ENCODE measurements at regions not wholly inside any gene's neighbourhood (a gene's known extent, or its start where the extent isn't known, plus 50 kb on each side); places are given as distances from the start of the nearest gene placed in this dataset.
"Not testable (repeated sequence)": the region's sequence is repeated elsewhere in the genome, so short reads cannot be mapped to it uniquely, and the experiment has no call there.

- Histone ChIP-seq H3K4me1 (ENCODE audit: control extremely low read depth in 1 of 4, control insufficient read depth in 4 of 4, insufficient read depth in 4 of 4, low read length in 3 of 4) (peaks cover 0 to 12% (median 0%) of the 10 kb centered on the region in 4 experiments), H3K27me3 (replicated peaks in 2 of 5; ENCODE audit: control insufficient read depth in 4 of 5, insufficient read depth in 5 of 5, low read length in 4 of 5) (no peaks in the 10 kb centered on the region), H3K27ac (ENCODE audit: insufficient read depth in 1 of 2, low read depth in 1 of 2, low read length in 2 of 2, poor library complexity in 1 of 2, severe bottlenecking in 2 of 2) (no peak overlapping the region), H3K36me3 (ENCODE audit: control insufficient read depth in 4 of 4, insufficient read depth in 4 of 4, low read length in 3 of 4) (no peaks in the 10 kb centered on the region), H3K4me3 (ENCODE audit: control insufficient read depth in 1 of 7, extremely low read depth in 1 of 7, insufficient read depth in 4 of 7, low read depth in 2 of 7, low read length in 6 of 7) (no peak overlapping the region), H3K9me3 (ENCODE audit: control extremely low read depth in 1 of 5, control insufficient read depth in 4 of 5, insufficient read depth in 2 of 5, low read depth in 1 of 5, low read length in 4 of 5) (no peaks in the 10 kb centered on the region)
- CTCF ChIA-PET, result interaction anchor here (1.1 kb wide), 1 partner anchor 9 kb away, joined by 3 read pairs; no protein-coding TSS in a partner anchor
- 100% methylated on average over 1 of the region's 5 CpGs for WGBS (ENCODE audit: insufficient coverage)
- POLR2A ChIA-PET, result no interaction called here
- DNase-seq, result no peak
Observed at GRCh38 chr2:48202863-48203642, 111.4 kb upstream of the FOXN2 start.

DNA sequence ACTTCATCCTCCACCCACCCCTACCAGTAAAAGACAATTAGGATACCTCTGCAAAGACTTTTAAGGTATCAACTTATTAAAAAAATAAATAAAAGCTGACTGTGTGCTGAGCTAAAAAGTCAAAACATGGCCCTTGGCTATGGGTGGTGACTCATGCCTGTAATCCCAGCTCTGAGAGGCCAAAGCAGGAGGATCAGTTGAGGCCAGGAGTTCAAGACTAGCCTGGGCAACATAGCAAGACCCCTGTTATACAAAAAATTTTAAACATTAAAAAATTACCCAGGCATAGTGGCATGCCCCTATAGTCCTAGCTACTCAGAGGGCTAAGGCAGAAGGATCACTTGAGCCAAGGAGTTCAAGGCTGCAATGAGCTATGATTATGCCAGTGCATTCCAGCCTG, 110.8 kb upstream of the FOXN2 start:
- ChIA-PET POLR2A (no interaction called here), CTCF (interaction anchor here (1.1 kb wide), 1 partner anchor 9 kb away, joined by 3 read pairs; no protein-coding TSS in a partner anchor)

GRCh38 chr2:48204750-48205136, 109.7 kb upstream of the FOXN2 start:
- ChIA-PET POLR2A (no interaction called here), CTCF (interaction anchor here (0.6 kb wide), 1 partner anchor 58 kb away, joined by 4 read pairs; no protein-coding TSS in a partner anchor)
- H3K4me1 ChIP-seq (ENCODE audit: control extremely low read depth in 1 of 4, control insufficient read depth in 4 of 4, insufficient read depth in 4 of 4, low read length in 3 of 4), result peaks cover 0 to 15% (median 0%) of the 10 kb centered on the region in 4 experiments
- H3K27ac ChIP-seq (ENCODE audit: insufficient read depth in 1 of 2, low read depth in 1 of 2, low read length in 2 of 2, poor library complexity in 1 of 2, severe bottlenecking in 2 of 2), result no peak overlapping the region
- no peaks in the 10 kb centered on the region for H3K36me3 ChIP-seq (ENCODE audit: control insufficient read depth in 4 of 4, insufficient read depth in 4 of 4, low read length in 3 of 4)
- no peak overlapping the region for H3K4me3 ChIP-seq (ENCODE audit: control insufficient read depth in 1 of 7, extremely low read depth in 1 of 7, insufficient read depth in 4 of 7, low read depth in 2 of 7, low read length in 6 of 7)
- H3K9me3 ChIP-seq (ENCODE audit: control extremely low read depth in 1 of 5, control insufficient read depth in 4 of 5, insufficient read depth in 2 of 5, low read depth in 1 of 5, low read length in 4 of 5), result no peaks in the 10 kb centered on the region
- 92% methylated on average over 2 of the region's 2 CpGs for WGBS (ENCODE audit: insufficient coverage)
- no peak for DNase-seq
- H3K27me3 ChIP-seq (replicated peaks in 2 of 5; ENCODE audit: control insufficient read depth in 4 of 5, insufficient read depth in 5 of 5, low read length in 4 of 5), result no peaks in the 10 kb centered on the region

More for the DNA sequence above, 110.8 kb upstream of the FOXN2 start:
- no peaks in the 10 kb centered on the region for H3K9me3 ChIP-seq (ENCODE audit: control extremely low read depth in 1 of 5, control insufficient read depth in 4 of 5, insufficient read depth in 2 of 5, low read depth in 1 of 5, low read length in 4 of 5)
- no peak overlapping the region for H3K4me3 ChIP-seq (ENCODE audit: control insufficient read depth in 1 of 7, extremely low read depth in 1 of 7, insufficient read depth in 4 of 7, low read depth in 2 of 7, low read length in 6 of 7)
- peaks cover 0 to 12% (median 0%) of the 10 kb centered on the region in 4 experiments for H3K4me1 ChIP-seq (ENCODE audit: control extremely low read depth in 1 of 4, control insufficient read depth in 4 of 4, insufficient read depth in 4 of 4, low read length in 3 of 4)
- H3K27ac ChIP-seq (ENCODE audit: insufficient read depth in 1 of 2, low read depth in 1 of 2, low read length in 2 of 2, poor library complexity in 1 of 2, severe bottlenecking in 2 of 2), result no peak overlapping the region
- no peaks in the 10 kb centered on the region for H3K36me3 ChIP-seq (ENCODE audit: control insufficient read depth in 4 of 4, insufficient read depth in 4 of 4, low read length in 3 of 4)
- H3K27me3 ChIP-seq (replicated peaks in 2 of 5; ENCODE audit: control insufficient read depth in 4 of 5, insufficient read depth in 5 of 5, low read length in 4 of 5), result no peaks in the 10 kb centered on the region
- DNase-seq, result no peak

DNA sequence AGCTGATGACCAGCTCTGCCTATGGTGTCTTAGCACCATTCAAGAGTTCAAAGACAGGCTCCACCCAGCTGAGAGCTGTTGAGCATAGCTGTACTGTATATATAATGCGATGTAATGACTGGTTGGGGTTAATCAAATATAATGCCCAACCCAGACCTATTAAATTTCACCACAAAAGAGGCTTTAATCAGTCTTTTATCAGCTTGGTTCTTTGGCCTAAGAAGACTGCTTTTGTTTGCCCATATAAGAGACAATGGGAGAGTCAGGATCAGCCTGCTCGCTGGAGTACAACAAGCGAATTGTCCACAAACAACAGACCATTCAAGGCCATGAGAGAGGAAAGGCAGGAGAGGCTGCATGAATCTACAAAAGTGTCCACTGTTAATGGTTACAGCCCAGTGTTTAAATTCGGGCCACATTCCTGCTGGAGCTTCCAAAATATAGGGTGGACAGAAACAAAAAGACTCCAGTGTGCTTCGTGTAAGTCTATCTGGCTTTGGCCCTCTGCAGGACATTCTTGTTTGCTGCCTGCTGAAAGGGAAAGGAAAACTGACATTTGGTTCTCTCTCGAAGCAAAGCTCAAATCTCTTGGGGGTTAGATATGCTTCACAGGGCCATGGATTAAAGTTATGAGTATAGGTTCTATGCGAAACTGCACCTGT, 109.2 kb upstream of the FOXN2 start:
- WGBS (ENCODE audit: insufficient coverage), result 81% methylated on average over 6 of the region's 7 CpGs
- ChIA-PET CTCF (interaction anchor here (0.6 kb wide), 1 partner anchor 59 kb away, joined by 4 read pairs; no protein-coding TSS in a partner anchor), POLR2A (no interaction called here)
- Histone ChIP-seq H3K27me3 (replicated peaks in 2 of 5; ENCODE audit: control insufficient read depth in 4 of 5, insufficient read depth in 5 of 5, low read length in 4 of 5) (no peaks in the 10 kb centered on the region), H3K36me3 (ENCODE audit: control insufficient read depth in 4 of 4, insufficient read depth in 4 of 4, low read length in 3 of 4) (no peaks in the 10 kb centered on the region), H3K9me3 (ENCODE audit: control extremely low read depth in 1 of 5, control insufficient read depth in 4 of 5, insufficient read depth in 2 of 5, low read depth in 1 of 5, low read length in 4 of 5) (no peaks in the 10 kb centered on the region), H3K4me1 (ENCODE audit: control extremely low read depth in 1 of 4, control insufficient read depth in 4 of 4, insufficient read depth in 4 of 4, low read length in 3 of 4) (peaks cover 0 to 15% (median 0%) of the 10 kb centered on the region in 4 experiments), H3K4me3 (ENCODE audit: control insufficient read depth in 1 of 7, extremely low read depth in 1 of 7, insufficient read depth in 4 of 7, low read depth in 2 of 7, low read length in 6 of 7) (no peak overlapping the region), H3K27ac (ENCODE audit: insufficient read depth in 1 of 2, low read depth in 1 of 2, low read length in 2 of 2, poor library complexity in 1 of 2, severe bottlenecking in 2 of 2) (no peak overlapping the region)
- peak in 1 of 3 donors; percentile 11 for DNase-seq

DNA sequence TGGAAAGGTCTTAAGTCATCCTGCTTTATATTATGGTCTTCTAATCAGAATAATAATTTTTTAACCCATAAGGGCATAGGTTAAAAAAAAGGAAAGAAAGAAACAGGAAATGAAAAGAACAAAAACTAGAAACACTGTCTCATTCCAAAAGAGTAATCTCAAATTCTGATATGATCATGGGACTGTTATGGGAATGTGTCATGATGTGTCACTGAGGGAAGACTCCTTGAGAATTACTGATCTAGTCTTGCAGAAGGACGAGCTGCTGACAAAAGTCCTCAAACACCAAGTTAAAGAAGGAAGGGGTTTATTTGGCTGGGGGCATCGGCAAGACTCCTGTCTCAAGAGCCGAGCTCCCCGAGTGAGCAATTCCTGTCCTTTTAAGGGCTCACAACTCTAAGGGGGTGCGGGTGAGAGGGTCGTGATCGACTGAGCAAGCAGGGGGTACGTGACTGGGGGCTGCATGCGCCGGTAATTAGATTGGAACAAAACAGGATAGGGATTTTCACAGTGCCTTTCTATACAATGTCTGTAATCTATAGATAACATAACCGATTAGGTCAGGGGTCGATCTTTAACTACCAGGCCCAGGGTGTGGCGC, 108.3 kb upstream of the FOXN2 start:
- peaks cover 0 to 15% (median 0%) of the 10 kb centered on the region in 4 experiments for H3K4me1 ChIP-seq (ENCODE audit: control extremely low read depth in 1 of 4, control insufficient read depth in 4 of 4, insufficient read depth in 4 of 4, low read length in 3 of 4)
- POLR2A ChIA-PET; CTCF ChIA-PET; DNase-seq; H3K4me3 ChIP-seq (ENCODE audit: control insufficient read depth in 1 of 7, extremely low read depth in 1 of 7, insufficient read depth in 4 of 7, low read depth in 2 of 7, low read length in 6 of 7); H3K27me3 ChIP-seq (replicated peaks in 2 of 5; ENCODE audit: control insufficient read depth in 4 of 5, insufficient read depth in 5 of 5, low read length in 4 of 5); H3K9me3 ChIP-seq (ENCODE audit: control extremely low read depth in 1 of 5, control insufficient read depth in 4 of 5, insufficient read depth in 2 of 5, low read depth in 1 of 5, low read length in 4 of 5); H3K36me3 ChIP-seq (ENCODE audit: control insufficient read depth in 4 of 4, insufficient read depth in 4 of 4, low read length in 3 of 4); H3K27ac ChIP-seq (ENCODE audit: insufficient read depth in 1 of 2, low read depth in 1 of 2, low read length in 2 of 2, poor library complexity in 1 of 2, severe bottlenecking in 2 of 2): not testable (repeated sequence)
- WGBS (ENCODE audit: insufficient coverage), result 89% methylated on average over 3 of the region's 13 CpGs

- CTCF ChIA-PET, result no interaction called here
- no peaks in the 10 kb centered on the region for H3K36me3 ChIP-seq (ENCODE audit: control insufficient read depth in 4 of 4, insufficient read depth in 4 of 4, low read length in 3 of 4)
- H3K27me3 ChIP-seq (replicated peaks in 2 of 5; ENCODE audit: control insufficient read depth in 4 of 5, insufficient read depth in 5 of 5, low read length in 4 of 5), result no peaks in the 10 kb centered on the region
- no peaks in the 10 kb centered on the region for H3K9me3 ChIP-seq (ENCODE audit: control extremely low read depth in 1 of 5, control insufficient read depth in 4 of 5, insufficient read depth in 2 of 5, low read depth in 1 of 5, low read length in 4 of 5)
- DNase-seq, result no peak
- H3K4me3 ChIP-seq (ENCODE audit: control insufficient read depth in 1 of 7, extremely low read depth in 1 of 7, insufficient read depth in 4 of 7, low read depth in 2 of 7, low read length in 6 of 7), result no peak overlapping the region
- 92% methylated on average over 3 of the region's 5 CpGs for WGBS (ENCODE audit: insufficient coverage)
- peaks cover 0 to 15% (median 0%) of the 10 kb centered on the region in 4 experiments for H3K4me1 ChIP-seq (ENCODE audit: control extremely low read depth in 1 of 4, control insufficient read depth in 4 of 4, insufficient read depth in 4 of 4, low read length in 3 of 4)
- no peak overlapping the region for H3K27ac ChIP-seq (ENCODE audit: insufficient read depth in 1 of 2, low read depth in 1 of 2, low read length in 2 of 2, poor library complexity in 1 of 2, severe bottlenecking in 2 of 2)
- POLR2A ChIA-PET, result no interaction called here
Observed at GRCh38 chr2:48207201-48207641, 107.3 kb upstream of the FOXN2 start.

DNA sequence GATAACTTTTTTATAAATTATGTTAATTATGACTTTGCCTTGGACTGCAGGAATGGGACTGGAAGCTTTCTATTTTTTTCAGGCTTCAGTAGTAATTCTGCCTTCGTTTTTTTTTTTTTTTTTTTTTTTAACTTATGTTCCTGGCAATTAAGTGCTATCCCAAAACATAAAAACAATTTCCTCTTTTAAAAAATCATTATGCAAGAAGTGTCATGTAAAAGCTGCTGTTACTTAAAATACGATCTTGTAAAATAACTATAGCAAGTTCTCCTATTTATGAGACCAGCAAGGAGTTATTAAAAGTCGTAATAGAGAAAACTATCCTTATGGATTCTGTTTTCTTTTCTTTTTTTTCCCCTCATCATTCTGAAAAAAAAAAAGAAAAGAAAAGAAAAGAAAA, 106.6 kb upstream of the FOXN2 start:
- Histone ChIP-seq H3K27ac (ENCODE audit: insufficient read depth in 1 of 2, low read depth in 1 of 2, low read length in 2 of 2, poor library complexity in 1 of 2, severe bottlenecking in 2 of 2) (no peak overlapping the region), H3K36me3 (ENCODE audit: control insufficient read depth in 4 of 4, insufficient read depth in 4 of 4, low read length in 3 of 4) (no peaks in the 10 kb centered on the region), H3K4me3 (ENCODE audit: control insufficient read depth in 1 of 7, extremely low read depth in 1 of 7, insufficient read depth in 4 of 7, low read depth in 2 of 7, low read length in 6 of 7) (no peak overlapping the region), H3K9me3 (ENCODE audit: control extremely low read depth in 1 of 5, control insufficient read depth in 4 of 5, insufficient read depth in 2 of 5, low read depth in 1 of 5, low read length in 4 of 5) (no peaks in the 10 kb centered on the region), H3K4me1 (ENCODE audit: control extremely low read depth in 1 of 4, control insufficient read depth in 4 of 4, insufficient read depth in 4 of 4, low read length in 3 of 4) (peaks cover 0 to 15% (median 0%) of the 10 kb centered on the region in 4 experiments), H3K27me3 (replicated peaks in 2 of 5; ENCODE audit: control insufficient read depth in 4 of 5, insufficient read depth in 5 of 5, low read length in 4 of 5) (no peaks in the 10 kb centered on the region)
- no CpG with 5 or more reads among the region's 3 CpGs for WGBS (ENCODE audit: insufficient coverage)
- ChIA-PET POLR2A (no interaction called here), CTCF (no interaction called here)
- DNase-seq, result no peak

Measured in common myeloid progenitor, CD34-positive (primary cell).